Middle frontal gyrus (tissue), 1 donor: ENCODE measurements at regions not wholly inside any gene's neighbourhood (a gene's known extent, or its start where the extent isn't known, plus 50 kb on each side); places are given as distances from the start of the nearest gene placed in this dataset.
"Not testable (repeated sequence)": the region's sequence is repeated elsewhere in the genome, so short reads cannot be mapped to it uniquely, and the experiment has no call there.

Experiments used
- DNase-seq: peaks from one replicate; pipeline ENCODE4 v3.0.0-alpha.2; 2015; ENCODE audit warnings: low spot score; ENCODE audit errors: extremely low spot score

GRCh38 chr13:58889474-58889873 lies 1257.9 kb downstream of the PCDH17 start:
- DNase-seq, result no peak

GRCh38 chr13:58893396-58893795 lies 1261.9 kb downstream of the PCDH17 start:
- no peak for DNase-seq

- no peak for DNase-seq
Measured at GRCh38 chr13:58906329-58907007, 1257.3 kb downstream of the DIAPH3 start.

- no peak for DNase-seq
Measured at GRCh38 chr13:58907347-58907746, 1256.4 kb downstream of the DIAPH3 start.

GRCh38 chr13:58908019-58908679 lies 1255.6 kb downstream of the DIAPH3 start:
- DNase-seq, result no peak

- no peak for DNase-seq
Measured at GRCh38 chr13:58919551-58919950, 1244.2 kb downstream of the DIAPH3 start.

- DNase-seq, result no peak
Measured at GRCh38 chr13:58921129-58921528, 1242.6 kb downstream of the DIAPH3 start.

- DNase-seq, result no peak
Measured at GRCh38 chr13:58926858-58927257, 1236.9 kb downstream of the DIAPH3 start.

- no peak for DNase-seq
Measured at GRCh38 chr13:58933475-58933874, 1230.3 kb downstream of the DIAPH3 start.

GRCh38 chr13:58935689-58936088 lies 1228.0 kb downstream of the DIAPH3 start:
- DNase-seq, result no peak

- no peak for DNase-seq
Measured at GRCh38 chr13:58946274-58946673, 1217.5 kb downstream of the DIAPH3 start.

GRCh38 chr13:58949646-58950045 lies 1214.1 kb downstream of the DIAPH3 start:
- no peak for DNase-seq

GRCh38 chr13:58950911-58951310 lies 1212.8 kb downstream of the DIAPH3 start:
- DNase-seq, result no peak

GRCh38 chr13:58953638-58954037 lies 1210.1 kb downstream of the DIAPH3 start:
- no peak for DNase-seq

GRCh38 chr13:58955546-58956385 lies 1208.0 kb downstream of the DIAPH3 start:
- no peak for DNase-seq

- DNase-seq, result not testable (repeated sequence)
Measured at GRCh38 chr13:58958097-58958496, 1205.6 kb downstream of the DIAPH3 start.

- no peak for DNase-seq
Measured at GRCh38 chr13:58960888-58961287, 1202.8 kb downstream of the DIAPH3 start.

- DNase-seq, result no peak
Measured at GRCh38 chr13:58963321-58963720, 1200.4 kb downstream of the DIAPH3 start.

- no peak for DNase-seq
Measured at GRCh38 chr13:58964048-58964447, 1199.7 kb downstream of the DIAPH3 start.

GRCh38 chr13:58977085-58977484 lies 1186.6 kb downstream of the DIAPH3 start:
- DNase-seq, result no peak

- DNase-seq, result no peak
Measured at GRCh38 chr13:58978331-58978730, 1185.4 kb downstream of the DIAPH3 start.

- DNase-seq, result no peak
Measured at GRCh38 chr13:58979851-58980250, 1183.9 kb downstream of the DIAPH3 start.
